AML-193 (cell line): ENCODE measurements at regions not wholly inside any gene's neighbourhood (a gene's known extent, or its start where the extent isn't known, plus 50 kb on each side); places are given as distances from the start of the nearest gene placed in this dataset.

Experiments used
- DNase-seq, 2 experiments: peaks; one replicate each; lab custom pipeline; 2025; lab: John Stamatoyannopoulos, UW

DNA sequence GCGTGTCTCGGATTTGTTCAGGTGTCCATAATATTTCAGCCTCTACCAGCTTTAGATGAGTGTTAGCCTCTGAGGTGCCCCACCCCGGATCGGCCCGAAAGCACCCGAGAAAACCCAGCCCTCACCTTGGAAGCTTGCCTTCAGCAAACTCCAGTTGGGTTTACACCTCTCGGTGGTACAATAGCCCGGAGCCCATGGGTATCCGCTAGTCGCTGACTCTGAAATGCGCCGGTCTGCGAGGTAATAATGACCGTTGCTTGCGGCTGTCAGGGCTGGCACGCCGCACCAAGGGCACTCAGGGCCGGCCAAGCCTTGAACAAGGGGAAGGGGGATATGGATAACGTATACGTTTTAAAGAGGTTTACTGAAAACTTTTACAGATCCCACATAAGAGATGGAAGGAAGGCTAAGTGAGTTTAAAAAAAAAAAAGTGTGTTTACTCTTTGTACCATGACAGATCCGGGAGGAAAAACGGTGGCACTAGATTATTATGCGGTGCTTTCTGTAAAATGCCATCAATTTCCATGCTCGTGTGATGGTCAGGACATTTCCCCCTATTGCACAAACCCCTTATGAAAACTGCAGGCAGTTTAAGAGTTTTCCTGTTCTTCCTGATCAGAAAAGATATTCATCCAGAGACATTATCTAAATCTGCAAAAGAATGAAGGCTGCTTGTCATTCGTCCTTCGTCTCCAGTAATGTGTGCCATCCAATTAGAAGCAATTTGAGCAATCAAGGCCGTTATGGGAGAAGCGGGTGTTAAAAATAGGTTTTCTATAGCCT is 124.2 kb downstream of the TMEM161B start:
- DNase-seq, result no peak

DNA sequence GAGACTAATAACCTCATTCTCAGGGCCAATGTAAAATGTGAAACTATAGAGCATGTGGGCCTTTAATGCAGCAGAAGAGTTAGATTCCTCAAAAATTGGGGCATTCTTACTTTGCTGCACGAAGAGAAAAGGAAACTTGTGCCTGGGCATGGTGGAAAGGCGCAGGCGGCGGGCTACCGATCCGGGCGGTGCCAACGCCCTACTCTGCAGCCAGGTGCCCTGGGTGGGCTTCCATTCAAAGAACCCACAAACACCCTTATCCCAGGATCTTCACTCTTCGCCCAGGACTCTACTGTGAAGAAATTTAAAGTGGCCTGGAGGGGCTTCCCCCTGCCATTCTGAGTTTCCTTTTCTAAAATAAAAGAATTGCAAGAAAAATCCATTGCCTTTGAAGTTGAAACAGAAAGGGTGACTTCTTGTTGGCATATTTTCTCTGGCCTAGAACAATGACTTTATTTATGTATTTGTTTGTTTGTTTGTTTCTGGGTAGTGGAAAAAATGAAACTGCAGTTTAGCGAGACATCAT is 124.9 kb downstream of the TMEM161B start:
- no peak for DNase-seq

DNA sequence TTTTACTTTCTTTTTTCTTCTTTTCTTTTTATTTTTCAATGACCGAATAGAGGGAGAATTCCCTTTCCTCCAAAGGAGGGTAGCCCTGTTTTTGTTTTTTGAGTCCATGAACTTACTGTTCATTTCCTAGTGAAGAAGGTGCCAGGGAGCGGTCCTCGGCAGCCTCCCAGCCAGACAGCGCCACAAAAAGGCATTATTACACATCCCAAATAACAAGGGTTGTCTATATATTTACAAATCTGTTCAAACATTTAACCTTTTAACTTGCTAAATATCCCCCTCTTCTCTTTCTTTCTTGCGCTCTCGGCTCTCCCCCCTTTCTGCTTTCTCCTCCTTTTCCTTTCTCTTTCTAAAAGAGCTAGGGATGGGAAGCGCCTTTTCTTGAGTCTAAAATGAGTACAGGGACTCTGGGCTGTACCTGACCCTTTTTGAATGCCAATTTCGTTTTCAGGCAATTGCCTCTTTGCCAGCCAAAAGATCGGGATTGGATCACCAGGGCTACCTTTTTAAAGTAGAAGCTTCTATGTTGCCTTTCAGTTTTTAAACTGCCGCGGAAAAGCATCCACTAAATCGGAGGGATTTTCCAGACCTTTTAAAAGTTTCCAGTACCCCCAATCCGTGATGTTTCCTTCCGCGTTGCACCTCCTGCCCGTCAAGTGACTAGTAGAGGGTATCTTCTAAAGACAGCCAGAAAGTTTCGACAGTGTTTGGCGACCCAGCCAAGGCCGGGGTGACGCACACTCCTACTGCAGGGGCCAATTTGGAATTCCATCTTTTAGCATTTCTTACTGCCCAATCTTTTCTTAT is 125.6 kb downstream of the TMEM161B start:
- DNase-seq, result no peak

DNA sequence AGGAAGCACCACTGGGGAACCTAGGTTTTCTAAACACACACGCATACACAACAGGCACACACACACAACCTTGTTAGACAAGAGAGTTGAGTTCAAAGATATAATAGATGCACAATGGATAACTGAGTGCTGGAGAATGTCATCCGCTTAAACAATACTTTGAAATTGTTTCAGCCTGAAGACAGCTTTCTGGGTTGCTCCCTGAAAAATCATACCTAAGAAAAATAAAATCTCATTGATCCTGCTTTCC is 126.1 kb downstream of the TMEM161B start:
- no peak for DNase-seq

DNA sequence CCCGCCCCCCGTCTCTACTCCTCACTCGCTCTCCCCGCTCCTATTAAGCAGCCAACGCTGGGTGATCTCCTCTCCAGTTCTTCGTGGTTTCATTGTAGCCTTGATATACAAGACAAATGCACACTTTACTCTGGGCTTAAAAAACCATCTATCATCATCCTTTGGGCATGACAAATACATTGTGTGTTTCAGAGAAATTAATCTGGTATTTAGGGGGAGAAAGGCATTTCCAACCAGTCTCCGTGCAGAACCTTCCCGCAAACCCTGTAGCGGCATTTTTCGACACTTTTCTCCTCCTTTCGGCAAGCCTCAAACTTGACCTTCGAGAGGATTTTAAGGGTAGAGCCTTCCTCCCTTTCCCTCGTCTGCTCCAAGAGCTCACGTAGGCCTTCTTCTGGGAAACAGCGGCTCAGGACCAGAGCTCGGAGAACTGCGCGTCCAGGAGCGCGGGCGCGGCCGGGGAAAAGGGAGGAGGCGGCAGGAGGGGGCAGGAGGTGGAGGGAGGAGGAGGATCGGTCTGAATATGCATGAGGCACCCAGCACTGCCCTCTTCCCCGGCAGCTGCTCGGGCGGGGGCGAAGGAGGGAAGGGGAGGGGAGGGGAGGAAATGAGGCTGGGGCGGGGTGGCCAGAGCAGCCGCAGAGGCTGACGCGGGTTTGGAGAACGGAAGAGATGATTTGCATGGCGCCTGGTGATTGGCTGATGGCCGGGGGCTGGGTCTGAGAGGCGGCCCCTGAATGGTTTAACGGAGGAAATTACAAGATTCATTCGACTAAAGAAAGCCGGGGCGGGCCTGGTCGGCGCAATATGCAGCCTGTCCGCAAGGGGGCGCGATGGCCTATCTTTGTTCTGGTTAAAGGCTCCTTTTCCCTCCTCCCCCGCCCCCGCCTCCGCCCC is 127.5 kb downstream of the TMEM161B start:
- DNase-seq, result peak; percentile 1 to 4

DNA sequence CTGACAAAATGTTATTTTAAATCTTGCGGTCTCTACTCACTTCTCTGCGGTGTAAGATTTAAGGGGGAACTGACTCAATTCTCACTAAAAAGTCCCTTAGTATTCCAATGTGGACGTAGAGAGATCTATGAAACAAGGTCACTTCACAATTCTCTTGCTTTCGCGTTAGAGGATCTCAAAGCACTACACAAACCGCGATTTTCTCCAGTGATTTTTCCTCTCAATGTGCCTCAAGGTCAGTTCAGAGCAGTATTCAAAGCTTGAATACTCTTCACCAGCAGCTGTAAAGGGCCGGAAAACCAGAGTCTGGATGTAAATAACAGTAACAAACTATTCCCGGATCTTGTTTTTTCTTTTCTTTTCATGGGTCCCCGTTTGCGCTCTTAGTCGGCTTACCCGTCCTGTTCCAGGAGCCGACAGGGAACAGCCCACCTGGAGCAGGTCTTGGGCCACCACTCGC is 128.2 kb downstream of the TMEM161B start:
- no peak for DNase-seq

DNA sequence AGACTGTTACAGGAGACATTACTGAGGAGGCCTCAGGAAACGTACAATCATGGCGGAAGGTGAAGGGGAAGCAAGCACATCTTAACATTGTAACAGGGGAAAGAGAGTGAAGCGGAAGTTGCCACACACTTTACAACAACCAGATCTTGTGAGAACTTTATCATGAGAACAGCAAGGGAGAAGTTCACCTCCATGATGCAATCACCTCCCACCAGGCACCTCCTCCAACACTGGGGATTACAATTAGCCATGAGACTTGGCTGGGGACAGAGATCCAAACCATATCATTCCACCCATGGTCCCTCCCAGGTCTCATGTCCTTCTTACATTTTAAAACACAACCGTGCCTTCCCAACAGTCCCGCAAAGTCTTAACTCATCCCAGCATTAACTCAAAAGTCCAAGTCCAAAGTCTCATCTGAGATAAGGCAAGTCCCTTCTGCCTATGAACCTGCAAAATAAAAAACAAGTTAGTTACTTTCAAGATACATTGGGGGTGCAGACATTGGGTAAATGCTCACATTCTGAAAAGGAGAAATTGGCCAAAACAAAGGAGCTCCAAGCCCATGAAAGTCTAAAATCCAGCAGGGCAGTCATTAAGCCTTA is 138.3 kb downstream of the TMEM161B start:
- DNase-seq, result no peak

DNA sequence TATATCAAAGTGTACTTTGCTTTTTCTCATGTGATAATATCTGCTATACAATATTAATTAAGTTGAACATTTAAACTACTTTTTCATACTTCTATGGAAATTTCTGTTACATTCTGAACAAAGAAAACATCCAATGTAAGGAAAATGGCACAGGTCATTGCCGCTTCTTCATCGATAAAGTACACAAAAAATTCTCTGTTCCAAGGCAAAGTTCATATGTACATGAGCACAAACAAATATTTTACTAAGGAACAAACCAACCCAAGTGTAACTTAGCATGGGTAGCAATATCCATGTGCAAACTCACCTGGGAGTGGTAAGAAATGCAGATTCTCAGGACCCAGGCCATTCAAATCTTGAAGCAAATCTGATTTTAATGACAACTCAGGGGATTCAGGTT is 139.8 kb downstream of the TMEM161B start:
- no peak for DNase-seq

DNA sequence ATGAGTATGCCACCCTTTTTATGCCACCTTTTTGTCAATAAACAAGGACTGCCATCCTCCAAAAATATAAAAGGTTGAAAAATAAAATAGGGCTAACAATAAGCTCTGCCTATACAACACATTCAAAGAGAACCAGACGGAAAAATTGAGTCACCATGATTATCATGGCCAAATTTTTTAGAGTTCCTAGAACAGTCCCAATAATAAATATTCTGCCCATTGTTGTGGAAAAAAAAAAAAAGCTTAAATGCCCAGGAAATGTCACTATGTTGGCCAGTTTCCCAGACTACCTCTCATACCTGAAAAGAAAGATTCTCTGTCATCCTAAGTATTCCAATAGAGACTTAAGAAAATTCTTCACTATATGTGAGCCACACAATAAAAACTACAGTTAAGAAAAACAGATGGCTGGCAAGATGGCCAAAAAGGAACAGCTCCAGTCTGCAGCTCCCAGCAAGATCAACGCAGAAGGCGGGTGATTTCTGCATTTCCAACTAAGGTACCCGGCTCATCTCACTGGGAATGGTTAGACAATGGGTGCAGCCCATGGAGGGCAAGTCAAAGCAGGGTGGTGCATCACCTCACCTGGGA is 149.0 kb downstream of the TMEM161B start:
- DNase-seq, result no peak

DNA sequence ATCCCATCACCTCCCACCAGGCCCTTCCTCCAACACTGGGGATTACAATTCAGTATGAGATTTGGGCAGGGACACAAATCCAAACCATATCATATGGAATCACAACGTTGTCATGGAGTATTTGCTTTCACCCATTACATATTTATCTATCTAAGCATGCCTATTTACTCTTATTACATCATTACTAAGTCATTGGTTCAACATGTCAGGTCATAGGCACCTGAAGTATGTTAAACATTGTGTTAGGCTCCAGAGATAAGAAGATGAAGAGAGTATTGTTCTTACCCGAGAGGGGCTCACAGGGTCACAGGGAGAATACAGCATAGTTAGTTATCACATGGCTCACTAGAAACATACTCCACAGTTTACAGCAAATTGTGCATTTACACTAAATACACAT is 150.5 kb downstream of the TMEM161B start:
- DNase-seq, result no peak

DNA sequence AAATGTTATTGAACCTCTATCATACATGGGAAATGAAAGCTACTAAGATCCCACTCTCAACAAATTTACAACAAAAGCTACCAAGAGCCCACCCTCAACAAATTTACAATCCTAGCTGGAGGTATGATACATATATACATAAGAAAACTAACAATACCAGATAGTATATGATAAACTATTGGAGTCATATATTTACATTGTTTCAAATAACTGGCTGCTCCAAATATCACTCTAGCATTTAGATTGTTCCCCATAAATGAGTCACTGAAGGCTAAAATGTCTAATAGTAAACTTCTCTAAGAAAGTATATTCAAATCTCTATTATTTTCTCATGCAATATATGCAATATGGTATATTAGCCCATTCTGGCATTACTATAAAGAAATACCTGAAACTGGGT is 151.1 kb downstream of the TMEM161B start:
- no peak for DNase-seq

DNA sequence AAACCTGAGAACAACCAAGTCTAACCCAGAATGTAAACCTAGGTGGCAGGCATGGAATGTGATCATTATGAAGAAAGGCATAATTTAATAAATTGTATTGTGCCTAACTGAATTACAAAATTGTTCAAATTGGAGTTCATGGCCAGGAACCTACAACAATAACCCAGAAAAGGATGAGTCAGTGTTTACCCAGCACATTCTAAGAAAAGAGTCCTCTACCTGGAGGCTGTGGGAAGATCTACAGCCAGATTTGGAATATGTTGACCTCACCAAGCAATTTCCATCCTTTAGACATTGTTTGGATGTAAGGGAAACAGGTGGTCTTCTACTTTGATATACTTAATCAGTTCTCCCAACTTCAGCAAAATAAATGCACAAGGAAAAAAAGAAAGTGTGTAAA is 152.2 kb downstream of the TMEM161B start:
- DNase-seq, result no peak

DNA sequence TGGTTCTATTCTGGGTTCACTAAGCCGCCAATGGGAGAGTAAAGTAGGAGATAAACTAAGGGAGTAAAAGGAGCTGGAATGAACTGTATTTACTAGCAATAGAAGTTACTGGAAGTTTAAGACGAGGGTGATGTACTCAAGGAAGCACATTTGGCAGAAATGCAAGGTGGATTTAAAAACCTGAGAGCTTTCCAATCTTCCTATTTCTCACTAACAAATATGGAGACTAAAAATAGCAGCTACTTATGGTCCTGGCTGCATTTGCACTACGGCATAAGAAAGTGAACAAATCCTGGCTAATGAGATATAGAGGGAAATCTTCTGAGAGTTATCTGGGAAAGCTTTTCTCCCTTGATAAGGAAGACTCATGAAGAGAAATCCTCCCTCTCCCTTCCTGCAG is 153.4 kb downstream of the TMEM161B start:
- no peak for DNase-seq

DNA sequence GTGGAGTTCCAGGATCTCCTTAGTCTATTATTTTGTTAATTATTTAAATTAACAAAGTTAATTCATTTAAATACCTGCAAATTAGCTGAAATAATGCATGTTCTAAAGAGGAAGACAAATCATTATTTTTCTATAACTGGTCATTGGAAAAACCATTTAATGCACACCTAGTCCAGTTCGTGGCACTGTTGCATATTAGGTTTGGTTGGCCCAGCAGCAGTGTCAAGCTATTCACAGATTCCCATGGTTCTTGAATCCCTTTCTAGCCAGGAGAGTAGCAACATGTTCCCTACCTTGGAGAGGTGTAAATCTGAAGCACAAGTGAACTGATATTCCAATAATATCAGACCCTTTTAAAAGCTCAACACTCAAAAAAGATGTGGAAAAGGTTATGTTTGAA is 155.2 kb downstream of the TMEM161B start:
- no peak for DNase-seq

DNA sequence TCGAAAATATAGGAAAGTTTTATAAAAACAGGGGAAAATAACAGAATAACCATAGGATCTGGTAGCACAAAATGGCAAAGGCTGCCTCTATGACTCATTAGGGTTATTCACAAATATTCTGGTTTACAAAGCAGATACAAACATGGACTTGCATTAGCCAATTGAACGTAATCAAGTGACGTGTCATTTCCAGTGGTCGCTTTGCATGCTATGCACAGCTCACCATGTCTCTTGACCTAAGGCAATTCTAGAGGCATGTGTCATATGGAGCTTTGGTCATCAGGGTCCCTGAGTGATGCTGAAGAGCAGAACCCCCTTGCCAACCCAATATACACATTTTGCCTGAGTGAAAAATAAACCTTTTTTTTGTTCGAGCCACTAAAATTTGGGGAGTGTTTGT is 158.8 kb downstream of the TMEM161B start:
- DNase-seq, result no peak

DNA sequence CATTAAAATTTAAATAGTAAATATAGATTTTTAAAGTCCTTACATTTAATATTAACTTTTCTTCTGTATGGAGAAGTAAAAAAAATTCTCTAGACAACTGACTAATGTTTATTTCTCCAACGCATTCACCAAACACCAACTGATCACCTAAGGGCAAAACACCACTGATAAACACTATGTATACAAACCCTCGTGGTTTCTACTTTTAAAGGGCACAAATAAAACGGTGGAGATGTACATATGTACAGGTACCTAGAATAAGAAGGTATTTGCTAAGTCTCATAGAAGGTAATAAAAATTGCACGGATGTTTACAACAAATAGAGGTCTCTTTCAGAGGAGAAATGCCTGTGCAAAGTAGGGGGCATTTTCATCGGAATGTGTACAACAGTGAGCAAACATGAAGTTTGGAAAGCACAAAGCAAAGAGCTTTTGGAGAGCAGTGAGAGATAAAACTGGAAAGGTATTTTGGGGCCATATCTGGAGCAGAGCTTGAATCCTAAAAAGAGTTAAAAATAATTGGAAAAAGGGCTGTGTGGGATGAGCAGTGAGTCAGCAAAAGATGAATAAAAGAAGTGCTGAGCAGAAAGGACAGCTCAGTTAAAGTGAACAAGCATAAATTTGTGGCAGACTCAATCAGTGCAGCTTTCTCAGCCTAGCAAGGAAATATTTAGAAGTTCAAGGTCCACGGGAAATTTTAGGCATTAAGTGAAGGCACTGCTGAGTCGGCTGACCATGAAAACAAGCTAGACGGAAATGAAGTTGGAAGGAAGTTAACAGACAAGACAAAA is 160.0 kb downstream of the TMEM161B start:
- no peak for DNase-seq

DNA sequence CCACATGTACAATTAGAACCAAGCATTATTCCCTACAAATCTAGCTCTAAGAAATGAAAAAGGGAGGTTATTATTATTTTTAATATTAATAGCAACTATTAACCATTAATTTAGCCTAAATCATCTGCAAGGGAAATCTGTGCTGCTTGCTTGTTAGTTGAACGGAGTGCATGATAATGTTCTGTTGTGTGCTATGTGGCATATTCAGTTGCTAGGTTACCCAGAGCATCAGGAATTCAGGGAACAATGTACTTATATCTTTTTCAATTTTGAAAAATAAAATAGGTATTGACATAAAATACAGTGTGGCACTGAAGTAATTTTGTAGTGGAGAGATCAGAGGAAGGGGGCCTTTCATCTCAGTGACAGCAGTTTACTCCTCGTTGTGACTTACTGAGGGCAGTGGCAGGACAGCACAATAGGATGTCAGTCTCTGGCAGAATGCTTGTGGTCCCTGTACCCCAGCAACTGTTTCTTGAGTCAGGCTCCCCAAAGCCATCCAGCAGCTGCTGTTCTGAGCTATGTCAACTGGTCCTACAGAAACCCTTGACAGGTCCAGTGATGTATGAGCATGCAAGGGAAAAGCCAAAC is 173.6 kb downstream of the TMEM161B start:
- no peak for DNase-seq

DNA sequence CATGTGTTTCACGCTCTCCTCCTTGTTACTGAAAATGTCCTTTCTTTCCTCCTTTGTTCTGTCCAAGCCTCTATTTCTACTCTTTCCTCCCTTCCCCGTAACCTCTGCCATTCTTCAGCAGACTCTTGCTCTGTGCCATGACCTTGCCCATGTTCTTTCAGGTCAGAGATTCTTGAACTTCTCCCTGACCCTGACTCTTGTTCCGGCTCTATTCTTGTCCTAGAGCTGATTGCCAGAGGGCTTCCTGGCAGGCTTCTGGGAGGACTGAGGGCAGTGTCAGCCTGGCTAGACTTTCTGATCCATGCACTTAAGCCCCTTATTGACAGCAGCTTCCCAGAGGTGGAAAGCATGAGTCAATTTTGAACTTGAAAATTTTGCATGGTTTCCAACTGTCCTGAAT is 174.2 kb downstream of the TMEM161B start:
- DNase-seq, result no peak

DNA sequence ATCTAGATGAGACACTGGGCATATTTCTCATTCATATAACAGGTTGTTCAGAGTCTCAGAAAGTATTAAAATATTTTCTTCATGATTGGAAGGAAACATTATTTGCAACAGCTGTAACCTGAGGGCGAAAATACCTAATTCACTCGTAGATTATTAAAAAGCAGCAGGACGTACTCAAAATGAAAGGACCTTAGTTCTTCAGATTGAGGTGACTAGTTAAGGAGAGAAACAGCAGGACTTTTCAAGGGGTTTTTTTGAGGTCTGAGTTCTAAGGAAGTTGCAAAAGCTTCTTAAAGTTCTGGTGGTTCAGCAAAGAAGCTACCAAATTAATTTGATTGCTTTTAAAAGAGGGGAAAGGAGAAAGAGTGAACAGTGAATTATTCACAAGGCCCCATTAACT is 174.9 kb downstream of the TMEM161B start:
- DNase-seq, result no peak

DNA sequence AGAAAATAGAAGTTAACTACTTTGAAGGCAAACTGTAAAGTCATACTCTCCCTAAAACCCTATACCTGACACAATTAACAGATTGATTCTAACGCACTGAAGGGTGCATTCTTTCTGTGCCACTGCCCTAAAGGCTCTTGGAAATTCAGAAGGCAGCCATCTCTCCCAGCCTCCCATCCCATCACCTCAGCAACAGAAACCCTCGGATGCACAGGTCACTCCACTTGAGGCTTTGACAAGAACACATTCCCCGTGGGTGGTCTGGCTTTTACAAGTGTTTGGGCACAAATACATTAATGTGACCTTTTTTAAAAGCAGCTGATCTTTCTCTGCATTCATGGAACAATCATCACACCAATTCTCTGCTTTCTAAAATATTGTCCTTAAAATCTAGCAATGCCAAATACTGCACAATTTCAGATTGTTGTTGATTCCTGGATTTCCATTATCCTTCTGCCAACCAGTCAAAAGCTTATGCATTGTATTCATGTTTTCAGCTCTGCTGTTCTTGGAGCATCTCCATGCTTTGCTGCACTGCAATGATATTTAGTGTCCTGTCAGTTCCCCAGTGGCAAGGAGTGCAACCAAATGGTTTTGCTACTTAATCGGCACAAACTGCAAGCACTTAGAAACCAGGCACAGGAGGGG is 175.6 kb downstream of the TMEM161B start:
- no peak for DNase-seq
